ENCODE measurements at regions not wholly inside any gene's neighbourhood (a gene's known extent, or its start where the extent isn't known, plus 50 kb on each side); places are given as distances from the start of the nearest gene placed in this dataset.

DNA sequence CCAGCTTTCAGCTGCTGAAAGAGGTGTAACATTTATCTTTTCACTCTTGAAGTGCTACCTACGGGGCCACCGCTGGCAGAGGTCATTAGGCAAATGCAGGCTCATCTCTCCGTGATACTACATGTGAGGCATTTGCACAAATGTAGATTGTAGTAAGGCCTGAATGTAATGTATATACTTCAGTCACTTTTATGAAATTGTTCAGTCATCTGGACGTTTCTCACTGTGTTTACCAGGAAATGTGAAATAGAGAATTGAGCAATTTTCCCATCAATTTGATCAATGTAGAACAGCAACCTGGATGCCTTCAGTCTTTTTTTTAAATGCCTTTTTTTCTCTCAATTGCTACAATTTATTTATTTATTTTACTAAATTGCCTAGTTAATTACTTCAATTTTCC, 368.3 kb upstream of the AZI2 start:
- TF ChIP-seq SRF (IDR thresholded peaks at IDR 0.05; ENCODE audit: low read depth) (no peak), POLR2AphosphoS5 (IDR thresholded peaks at IDR 0.05; ENCODE audit: low read depth, low read length) (no peak), EGR1 (IDR thresholded peaks at IDR 0.05; ENCODE audit: low read depth) (no peak), EZH2phosphoT487 (IDR thresholded peaks at IDR 0.05; ENCODE audit: borderline replicate concordance) (no peak), TCF7L2 (IDR thresholded peaks at IDR 0.05; ENCODE audit: borderline replicate concordance, extremely low read depth, insufficient read depth, insufficient read length) (no peak), ATF3 (IDR thresholded peaks at IDR 0.05) (no peak), CTCF (IDR thresholded peaks at IDR 0.05 in 2 of 3, conservative IDR thresholded peaks at IDR 0.05 in 1 of 3; ENCODE audit: borderline replicate concordance in 1 of 3, insufficient read depth in 1 of 3, low read depth in 2 of 3, low read length in 2 of 3) (no peak)

All from HCT116 (cell line).